ENCODE measurements at regions not wholly inside any gene's neighbourhood (a gene's known extent, or its start where the extent isn't known, plus 50 kb on each side); places are given as distances from the start of the nearest gene placed in this dataset.

GRCh38 chr11:27558401-27558800, 51.8 kb upstream of the LIN7C start:
- no peak for TF ChIP-seq CTCF (conservative IDR thresholded peaks at IDR 0.05; ENCODE audit: low read length)
- no peak overlapping the region for H3K4me3 ChIP-seq (ENCODE audit: low read length)
- no peak for DNase-seq (ENCODE audit: low read depth)

DNA sequence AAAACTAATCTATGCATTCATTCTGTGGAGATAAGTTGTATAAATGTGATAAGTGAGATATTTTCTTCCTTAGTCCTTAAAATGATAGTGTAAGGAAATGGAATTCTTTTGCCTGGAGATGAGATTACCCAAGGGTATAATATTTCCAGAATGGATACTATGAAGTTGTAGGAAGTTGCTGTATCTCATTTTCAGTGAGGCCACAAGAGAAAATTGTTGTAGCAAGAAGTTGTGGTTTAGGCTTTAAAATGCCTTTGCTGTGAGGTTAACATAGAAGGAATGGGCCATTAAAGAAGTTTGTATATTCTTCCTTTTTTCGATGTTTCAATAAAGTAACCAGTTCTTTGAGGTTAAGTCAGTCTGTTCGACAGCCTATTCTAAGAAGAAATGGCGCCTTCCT, 50.7 kb upstream of the LIN7C start:
- no peak overlapping the region for H3K4me3 ChIP-seq (ENCODE audit: low read length)
- no peak for TF ChIP-seq CTCF (conservative IDR thresholded peaks at IDR 0.05; ENCODE audit: low read length)
- DNase-seq (ENCODE audit: low read depth), result peak; percentile 50

All from AG10803 (cell line).